ENCODE measurements at regions not wholly inside any gene's neighbourhood (a gene's known extent, or its start where the extent isn't known, plus 50 kb on each side); places are given as distances from the start of the nearest gene placed in this dataset.
"Not testable (repeated sequence)": the region's sequence is repeated elsewhere in the genome, so short reads cannot be mapped to it uniquely, and the experiment has no call there.

DNA sequence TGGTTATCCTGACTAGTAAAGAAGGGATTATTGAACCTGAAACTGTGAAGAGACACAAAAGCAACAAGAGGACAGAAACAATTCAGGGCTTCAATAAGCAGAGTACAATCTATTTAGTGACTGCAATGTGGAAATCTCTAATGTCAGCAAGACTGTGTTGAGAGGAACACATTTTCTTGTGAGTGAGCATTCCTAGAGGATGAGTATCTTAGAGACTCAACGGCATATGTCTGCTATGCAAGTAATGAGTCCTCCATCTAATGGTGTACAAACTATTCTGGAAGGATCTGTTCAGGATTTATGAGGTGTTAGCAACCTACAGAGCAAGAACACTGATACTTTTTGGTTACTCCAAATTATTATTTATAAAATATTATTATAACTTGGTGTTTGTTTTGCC is 226.5 kb upstream of the NDN start:
- no peak for DNase-seq (ENCODE audit: low read depth)

DNA sequence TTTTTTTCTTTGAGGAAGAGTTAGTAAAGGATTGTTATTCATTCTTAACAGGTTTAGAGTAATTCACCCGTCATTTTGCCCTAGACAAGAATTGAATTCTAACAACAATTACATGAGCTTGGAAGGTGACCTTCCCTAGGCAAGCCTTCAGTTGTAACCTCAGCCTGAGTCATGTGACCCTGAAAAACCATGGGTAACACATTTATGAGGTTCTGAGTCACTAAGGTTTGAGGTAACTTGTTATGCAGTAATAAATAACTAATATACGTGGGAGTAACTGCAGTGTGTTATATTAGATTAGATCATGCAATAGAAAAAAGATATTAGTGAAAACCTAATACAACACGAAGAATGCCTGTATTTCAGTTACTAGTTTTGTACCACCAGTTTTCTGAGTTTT is 237.6 kb upstream of the NDN start:
- no peak for DNase-seq (ENCODE audit: low read depth)

DNA sequence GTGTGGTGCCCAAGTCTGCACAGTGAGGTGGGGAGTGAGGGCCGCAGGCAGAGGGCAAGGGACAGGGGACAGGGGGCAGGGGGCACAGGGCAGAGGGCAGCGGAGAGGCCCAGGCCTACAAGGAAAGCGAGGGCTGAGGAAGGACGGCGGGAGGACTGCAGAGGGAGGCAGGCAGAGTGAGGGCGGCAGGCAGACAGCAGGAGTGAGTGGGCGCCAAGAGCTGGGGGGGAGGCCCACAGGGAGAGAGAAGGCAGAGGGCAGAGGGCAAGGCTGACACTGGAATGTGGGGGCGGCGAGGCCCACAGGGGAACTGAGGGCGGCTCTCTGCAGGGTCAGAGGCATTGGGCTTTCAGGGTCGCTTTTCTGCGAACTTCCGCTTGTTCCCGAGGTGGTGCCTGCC is 267.8 kb upstream of the NDN start:
- no peak for DNase-seq (ENCODE audit: low read depth)

DNA sequence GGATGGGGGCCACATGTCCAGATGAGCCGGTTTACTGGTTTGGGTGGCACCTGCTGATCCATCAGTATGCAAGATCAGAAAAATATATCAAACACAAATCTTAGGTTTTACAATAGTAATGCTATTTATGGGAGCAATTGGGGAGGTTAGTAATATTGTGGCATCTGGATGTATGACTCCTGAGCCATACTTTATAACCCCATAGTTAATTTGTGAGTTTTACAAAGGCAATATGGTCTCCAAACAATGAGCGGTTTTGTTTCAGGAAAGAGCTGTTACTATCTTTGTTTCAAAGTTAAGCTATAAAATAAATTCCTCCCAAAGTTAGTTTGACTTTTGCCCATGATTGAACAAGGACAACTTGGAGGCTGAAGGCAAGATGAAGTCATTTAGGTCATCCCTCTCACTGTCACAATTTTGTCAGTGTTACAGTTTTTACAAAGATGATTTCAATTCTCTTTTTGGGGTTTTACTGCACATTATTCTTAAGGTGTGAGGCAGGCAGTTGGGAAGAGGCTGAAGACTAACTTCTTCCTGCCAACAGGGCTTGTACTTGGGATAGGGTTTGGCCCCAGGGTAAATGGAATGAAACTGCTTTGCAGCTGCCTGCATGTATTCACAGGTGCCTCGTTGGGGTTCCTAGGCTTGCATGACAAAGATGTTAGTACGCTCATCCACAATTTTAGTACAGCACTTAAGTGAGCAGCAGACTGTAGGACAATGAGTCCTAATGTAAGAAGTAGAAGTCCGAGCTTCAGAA is 296.6 kb upstream of the NDN start:
- DNase-seq (ENCODE audit: low read depth) = no peak

DNA sequence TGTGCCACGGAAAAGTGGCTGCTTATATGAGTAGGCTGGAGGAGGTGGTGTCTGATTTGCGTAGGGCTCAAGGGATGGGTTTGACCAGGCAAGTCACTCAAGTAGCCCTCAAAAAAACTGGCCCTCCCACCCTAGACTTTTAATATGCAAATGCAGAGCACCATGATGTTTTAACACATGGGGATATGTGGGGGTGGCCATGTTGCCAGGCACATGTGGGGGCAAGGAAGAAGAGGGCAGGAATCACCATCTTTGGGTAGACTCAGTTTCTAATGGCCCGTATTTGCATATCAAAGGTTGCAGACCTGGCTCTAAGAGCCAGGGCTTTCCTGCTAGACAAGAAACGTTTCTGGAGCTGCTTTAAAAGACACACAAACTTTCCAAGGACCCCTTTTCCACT is 307.2 kb upstream of the NDN start:
- DNase-seq (ENCODE audit: low read depth) = no peak

DNA sequence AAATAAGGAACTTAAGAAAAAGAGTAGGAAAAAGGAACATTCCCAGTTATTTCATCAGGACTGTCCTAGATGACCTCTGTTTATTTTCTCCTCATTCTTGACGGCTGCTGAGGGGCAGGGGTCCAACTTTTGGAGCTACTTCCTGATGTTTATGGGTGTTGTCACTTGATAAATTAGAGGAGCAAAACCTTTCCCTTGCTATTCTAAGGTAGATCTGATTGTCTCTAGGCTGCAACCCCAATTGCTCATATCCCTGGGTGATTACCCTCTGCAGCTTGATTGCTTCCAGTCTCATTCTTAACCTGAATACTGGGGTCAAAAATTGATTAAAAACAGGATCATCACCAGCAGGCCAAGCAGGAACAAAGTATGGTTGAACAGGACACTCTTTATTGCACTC is 311.0 kb upstream of the NDN start:
- DNase-seq (ENCODE audit: low read depth) = no peak

DNA sequence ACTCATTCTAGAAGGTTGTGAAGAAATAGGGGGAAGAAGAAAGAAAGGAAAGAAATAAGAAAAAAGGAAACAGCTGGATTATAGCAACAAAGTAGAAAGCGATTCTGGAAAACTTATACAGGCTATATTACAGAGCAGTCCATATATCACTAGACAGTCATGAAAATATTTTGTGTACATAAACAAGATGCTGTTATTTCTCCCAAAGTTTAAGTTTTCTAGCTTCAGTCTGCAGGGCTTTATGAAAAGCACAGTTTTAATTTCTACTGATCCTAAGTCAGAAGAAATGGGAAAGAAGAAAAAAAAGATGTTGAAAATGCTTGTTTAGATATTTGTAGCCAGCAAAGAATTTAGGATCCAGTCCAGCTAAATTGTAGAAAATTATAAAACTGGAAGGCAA is 321.4 kb upstream of the NDN start:
- DNase-seq (ENCODE audit: low read depth) = no peak

DNA sequence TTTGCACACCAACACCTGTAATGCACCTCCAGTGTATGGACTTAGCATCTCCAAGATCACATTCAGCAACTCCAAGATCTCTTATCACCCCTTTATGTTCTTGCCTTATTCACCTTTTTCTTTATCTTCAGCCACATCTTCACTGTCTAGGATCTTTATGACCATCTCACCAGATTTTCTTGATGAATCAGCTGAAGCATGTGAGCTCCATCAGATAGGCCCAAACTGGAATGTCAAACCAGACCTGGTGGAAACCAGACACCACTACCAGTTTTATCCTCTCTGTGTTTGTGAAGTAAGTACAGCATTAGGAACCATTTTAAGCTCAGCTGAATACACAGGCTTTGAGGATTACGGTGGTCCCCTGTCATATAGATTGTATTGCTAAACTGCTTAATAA is 330.4 kb upstream of the NDN start:
- no peak for DNase-seq (ENCODE audit: low read depth)

DNA sequence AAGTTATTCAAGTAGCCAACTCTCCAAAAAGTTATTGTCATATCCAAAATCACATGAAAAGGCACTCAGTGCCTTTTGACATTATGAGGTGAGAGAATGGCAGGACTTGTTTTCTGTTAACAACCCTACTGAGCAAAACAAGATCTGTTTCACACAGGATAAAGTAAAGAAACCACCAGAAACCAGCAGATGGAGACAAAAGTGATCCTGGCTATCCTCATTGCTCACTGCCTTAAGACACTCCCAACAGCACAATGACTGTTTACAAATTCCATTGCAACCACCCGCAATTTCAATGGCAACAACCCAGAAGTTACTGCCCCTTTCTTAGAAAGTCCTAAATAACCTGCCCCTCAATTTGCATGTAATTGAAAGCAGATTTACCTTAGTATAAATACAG is 352.6 kb upstream of the NDN start:
- DNase-seq (ENCODE audit: low read depth) = peak; percentile 8

DNA sequence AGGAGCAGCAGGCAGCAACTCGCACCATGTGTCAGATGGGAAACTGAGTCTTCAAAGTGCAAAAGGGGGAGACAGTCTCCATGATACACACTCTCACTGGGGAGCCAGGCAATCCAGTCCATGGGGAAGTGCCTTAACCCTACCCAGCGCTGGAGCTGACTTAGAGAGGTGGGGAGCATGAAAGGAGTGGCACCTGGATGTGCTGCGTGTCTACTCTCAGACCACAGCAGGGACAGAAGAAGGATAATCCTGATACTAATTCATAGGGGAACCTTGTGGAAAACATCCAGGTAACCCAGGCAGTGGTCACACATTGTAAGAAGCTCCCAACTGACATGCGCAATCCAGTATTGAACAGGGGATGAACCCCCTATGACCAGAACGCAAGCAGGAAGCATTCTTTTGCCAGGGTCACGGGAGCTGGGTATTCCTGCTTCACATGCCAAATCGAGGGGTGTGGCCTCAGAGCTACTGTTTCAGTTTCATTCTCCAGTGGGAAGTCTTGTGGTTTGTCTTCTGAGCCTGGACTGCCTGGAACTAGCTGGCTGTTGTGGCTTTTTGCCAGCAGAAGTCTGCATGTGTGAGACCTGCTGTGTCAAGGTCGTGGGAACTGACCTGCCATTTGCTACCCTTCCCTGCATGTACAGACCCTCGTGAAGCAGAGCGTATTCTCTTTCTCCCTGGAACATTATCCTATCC is 367.6 kb upstream of the NDN start:
- DNase-seq (ENCODE audit: low read depth) = peak; percentile 60

DNA sequence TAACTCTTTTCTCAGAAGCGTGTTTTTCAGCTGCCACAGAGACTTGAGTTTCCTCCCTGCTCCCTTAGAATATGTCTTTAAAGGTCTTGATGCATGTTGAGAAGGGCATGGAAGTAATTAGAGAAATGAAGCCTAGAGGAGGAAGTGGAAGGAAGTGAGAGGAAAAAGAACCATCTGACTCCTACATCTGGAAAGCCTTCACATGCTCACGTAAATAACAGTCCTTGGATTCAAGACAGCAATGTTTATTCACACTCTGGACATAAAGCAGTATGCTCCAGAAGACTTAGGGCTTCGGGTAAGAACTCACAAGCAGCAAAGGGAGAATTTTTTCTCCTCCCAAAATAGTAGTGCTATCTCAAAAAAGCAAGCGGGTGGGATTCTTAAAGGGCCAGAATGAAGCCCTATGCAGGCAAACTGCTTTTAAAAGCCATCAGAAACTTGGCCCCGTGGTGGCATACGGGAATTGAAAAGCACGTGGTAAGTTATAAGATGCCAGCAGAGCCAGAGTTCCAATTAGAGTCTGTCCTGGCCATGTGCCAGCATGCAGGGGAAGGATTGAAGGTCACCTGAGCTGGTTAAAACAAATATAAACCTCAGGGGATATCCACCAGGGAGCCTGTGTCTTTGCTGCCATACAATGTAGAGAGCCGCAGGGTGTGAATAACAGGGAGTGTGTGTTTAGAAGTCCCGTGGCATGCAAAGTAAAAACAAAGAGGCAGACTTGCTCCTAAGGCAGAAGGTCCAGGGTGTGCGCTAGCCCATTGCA is 380.8 kb upstream of the NDN start:
- DNase-seq (ENCODE audit: low read depth) = no peak

DNA sequence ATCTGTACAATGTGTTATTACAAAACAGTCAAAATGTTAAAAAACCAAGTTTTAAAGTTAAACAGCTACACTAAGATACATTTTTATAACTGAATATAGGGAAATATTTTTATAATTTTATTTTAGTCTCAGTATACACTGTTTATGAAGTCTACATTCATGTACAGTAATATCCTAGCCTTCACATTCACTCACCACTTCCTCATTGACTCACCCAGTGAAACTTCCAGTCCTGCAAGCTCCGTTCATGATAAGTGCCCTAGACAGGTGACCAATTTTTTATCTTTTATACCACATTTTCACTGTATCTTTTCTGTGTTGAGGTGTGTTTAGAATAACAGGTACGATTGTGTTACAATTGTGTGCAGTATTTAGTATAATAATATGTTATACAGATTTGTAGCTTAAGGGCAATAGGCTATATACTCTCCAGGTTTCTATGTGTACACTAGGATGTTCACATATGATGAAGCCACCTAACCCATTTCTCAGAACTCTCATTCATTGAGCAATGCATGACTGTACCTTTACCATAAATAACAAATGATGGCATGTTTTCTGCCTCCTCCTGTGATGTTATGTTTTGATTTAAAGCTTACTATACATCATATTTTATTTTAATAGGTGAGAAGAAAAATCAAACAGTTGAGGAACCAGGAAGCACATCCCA is 388.4 kb upstream of the NDN start:
- no peak for DNase-seq (ENCODE audit: low read depth)

DNA sequence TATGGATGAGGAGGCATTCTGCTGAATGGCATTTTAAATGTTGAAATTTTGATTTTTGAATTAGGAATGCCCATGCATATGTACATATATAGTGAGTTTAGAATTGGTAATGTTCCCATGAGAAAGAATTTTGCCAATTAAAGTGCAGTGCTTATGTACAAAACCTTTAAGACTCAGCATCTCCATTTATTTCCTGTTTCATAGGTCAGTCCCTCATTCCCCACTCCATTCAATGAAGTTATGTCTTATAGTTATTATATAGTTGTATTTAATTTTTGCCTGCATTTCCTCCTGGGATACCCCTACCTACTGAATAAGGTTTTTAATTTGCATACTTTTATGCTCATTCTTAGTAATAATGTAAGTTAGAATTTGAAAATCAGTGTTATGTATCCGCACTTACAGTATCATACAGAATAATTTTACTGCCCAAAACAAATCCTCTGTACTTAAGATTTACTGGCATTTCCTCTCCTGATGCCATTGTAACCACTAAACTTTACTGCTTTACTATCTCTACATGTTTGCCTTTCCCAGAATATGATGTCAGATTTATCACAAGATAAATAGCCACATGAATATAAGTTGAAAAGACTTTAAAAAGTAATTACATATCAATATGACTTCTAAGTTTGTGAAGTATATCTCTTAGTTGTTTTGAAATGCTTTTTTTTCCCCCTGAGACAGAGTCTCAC is 389.1 kb upstream of the NDN start:
- DNase-seq (ENCODE audit: low read depth) = no peak

DNA sequence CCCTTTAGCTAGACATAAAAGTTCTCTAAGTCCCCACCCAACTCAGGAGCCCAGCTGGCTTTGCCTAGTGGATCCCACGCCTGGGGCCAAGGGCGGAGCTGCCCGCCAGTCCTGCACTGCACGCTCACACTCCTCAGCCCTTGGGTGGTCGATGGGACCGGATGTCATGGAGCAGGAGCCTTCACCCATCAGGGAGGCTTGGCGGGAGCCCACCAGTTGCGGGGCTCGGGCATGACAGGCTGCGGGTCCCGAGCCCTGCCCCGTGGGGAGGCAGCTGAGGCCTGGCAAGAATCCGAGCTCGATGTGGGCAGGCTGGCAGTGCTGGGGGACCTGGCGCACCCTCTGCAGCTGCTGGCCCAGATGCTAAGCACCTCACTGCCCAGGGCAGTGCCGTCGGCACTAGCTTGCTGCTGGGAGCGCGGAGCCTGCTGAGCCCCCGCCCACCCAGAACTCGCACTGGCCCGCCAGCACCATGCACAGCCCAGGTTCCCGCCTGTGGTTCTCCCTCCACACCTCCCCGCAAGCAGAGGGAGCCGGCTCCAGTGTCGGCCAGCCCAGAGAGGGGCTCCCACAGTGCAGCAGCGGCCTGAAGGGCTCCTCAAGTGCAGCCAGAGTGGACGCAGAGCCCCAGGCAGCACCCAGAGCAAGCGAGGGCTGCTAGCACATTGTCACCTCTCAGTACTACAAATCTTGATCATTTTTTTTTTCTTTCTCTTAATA is 391.4 kb upstream of the NDN start:
- no peak for DNase-seq (ENCODE audit: low read depth)

DNA sequence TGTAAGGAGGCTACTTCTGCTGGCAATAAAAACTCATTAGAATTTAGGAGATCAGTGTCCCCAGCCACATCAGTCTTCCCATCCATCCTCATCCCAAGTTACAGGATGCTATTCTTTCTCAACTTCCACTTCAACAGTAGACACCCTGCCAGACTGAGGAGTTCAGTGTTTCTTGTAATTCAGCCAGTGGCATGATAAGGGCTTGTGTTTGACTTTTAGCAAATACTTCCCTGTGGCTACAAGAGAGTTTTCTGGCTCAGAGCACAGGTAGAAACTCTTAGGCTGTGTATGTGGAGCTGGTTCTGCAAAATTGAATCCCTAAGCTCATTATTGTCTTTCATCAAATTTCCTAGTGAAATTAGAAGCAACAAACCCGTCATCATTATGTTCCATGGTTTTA is 401.8 kb upstream of the NDN start:
- not testable (repeated sequence) for DNase-seq (ENCODE audit: low read depth)

DNA sequence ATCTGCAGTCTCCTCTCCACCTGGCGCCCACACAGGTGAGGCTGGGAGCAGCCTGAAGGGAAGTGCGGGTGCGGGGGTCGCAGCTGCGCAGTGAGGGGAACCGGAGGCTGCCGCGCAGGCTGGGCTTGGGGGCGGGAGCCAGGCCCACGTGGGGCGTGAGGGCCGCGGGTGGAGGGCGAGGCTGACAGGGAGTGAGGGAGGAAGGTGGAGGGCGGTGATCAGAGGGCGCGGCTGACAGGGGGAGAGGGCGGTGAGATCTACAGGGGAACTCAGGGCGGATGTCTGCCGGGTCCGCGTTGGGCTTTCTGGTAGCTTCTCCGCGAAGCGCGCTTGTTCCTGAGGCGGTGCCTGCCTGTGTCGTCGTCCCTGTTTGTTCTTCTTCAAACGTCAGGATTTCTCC is 414.4 kb upstream of the NDN start:
- DNase-seq (ENCODE audit: low read depth) = not testable (repeated sequence)

DNA sequence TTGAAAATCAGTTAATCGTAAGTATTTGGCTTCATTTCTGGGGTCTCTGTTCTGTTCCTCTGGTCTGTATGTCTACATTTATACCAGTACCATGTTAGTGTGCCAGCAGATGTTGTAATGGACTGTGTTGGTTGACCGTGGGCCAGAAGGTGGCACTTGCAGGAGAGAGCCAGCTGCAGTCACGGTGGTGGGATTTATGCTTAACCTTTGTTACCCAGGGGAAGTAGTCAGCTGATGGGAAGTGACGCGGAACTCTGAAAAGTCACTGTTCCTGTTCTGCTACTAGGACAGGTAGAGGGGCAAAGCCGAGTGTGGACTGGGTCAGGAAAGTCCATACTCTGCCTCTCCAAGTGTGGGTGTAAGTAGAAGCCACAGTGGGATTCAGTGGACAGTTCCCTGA is 420.4 kb upstream of the NDN start:
- DNase-seq (ENCODE audit: low read depth) = not testable (repeated sequence)

DNA sequence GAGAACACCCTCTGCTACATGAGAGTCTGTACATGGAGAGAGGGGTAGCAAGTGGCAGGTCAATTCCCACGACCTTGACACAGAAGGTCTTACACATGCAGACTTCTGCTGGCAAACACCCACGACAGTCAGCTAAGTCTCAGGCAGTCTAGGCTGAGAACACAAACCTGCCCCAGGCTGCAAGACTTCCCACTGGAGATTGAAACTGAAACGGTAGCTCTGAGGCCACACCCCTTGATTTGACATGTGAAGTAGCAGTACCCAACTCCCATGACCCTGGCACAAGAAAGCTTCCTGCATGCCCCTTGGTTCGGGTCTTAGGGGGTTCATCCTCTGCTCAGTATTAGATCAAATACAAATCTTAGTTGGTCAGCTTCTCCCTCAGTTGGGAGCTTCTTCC is 420.8 kb upstream of the NDN start:
- DNase-seq (ENCODE audit: low read depth) = not testable (repeated sequence)

DNA sequence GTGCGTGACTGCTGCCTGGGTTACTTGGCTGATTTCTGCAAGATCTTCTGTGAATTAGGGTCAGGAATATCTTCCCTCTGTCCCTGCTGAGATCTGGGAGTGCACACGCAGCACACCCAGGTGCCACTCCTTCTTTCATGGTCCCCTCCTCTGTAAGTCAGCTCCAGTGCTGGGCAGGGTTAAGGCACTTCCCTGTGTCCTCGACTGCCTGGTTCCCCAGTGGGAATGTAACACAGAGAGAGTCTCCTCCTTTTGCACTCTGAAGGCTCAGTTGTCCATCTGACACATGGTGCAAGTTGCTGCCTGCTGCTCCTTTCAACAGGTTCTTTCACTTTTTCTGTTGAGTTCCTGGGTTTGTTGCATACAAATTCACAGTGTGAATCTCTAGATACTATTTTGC is 421.2 kb upstream of the NDN start:
- not testable (repeated sequence) for DNase-seq (ENCODE audit: low read depth)

DNA sequence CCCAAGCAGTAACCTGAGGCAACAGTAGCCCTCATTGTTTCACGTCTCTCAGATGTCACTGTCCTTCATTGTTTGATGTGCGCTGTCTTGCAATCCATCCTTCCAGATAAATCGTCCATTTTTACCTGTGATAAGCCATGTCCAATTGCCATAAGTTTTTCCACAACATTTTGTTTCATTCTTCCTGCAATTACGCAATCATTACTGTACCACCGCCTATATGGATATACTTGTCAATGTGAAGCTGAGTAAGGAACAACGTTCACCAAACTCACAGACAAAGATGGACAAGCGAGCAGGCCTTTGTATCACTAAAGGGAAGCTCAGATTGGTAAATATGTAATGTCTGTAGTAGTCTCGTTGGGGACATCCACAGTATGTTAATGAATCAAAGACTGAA is 452.5 kb upstream of the NDN start:
- DNase-seq (ENCODE audit: low read depth) = not testable (repeated sequence)

DNA sequence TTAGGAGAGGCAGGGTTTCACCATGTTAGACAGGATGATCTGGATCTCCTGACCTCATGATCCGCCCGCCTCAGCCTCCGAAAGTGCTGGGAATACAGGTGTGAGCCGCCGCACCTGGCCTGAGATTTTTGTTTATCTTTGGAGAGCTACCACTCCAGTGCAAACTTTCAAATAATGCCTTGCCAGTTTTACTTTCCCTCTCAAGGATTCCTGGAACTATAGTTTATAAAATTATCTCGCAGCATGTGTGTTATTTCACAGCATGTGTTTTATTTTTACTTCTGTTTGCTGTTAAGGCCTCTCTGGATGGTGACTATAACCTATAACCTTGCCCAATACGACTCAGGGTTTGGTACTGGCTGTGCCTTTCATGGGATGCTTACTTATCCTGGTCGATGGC is 458.0 kb upstream of the NDN start:
- not testable (repeated sequence) for DNase-seq (ENCODE audit: low read depth)

Data from HT1080 (cell line).